Esophagus squamous epithelium (tissue), 5 donors: ENCODE measurements at regions not wholly inside any gene's neighbourhood (a gene's known extent, or its start where the extent isn't known, plus 50 kb on each side); places are given as distances from the start of the nearest gene placed in this dataset.

Source experiments
- DNase-seq: peaks from one replicate; lab custom pipeline; 2025; lab: John Stamatoyannopoulos, UW
- H3K27ac ChIP-seq, 4 donors: fragments of 200-600 bp; sonication (generic); one replicate each; pipeline ENCODE4 v1.5.1; 2016 to 2019; ENCODE audit warnings: mild to moderate bottlenecking in 1 of 4
- H3K27me3 ChIP-seq, 4 donors: fragments of 200-600 bp; sonication (generic); 1 replicate in 3 of 4; 2 replicates in 1 of 4; pipeline versions ENCODE4 v1.5.1 to v1.6.0; 2017 to 2021; ENCODE audit warnings: antibody characterized with exemption in 1 of 4
- H3K36me3 ChIP-seq, 3 donors: fragments of 200-600 bp; sonication (generic); one replicate each; pipeline ENCODE4 v1.5.1; 2016 to 2019
- H3K4me1 ChIP-seq, 3 donors: fragments of 200-600 bp; sonication (generic); one replicate each; pipeline ENCODE4 v1.5.1; 2017 to 2019
- H3K4me3 ChIP-seq, 4 donors: fragments of 200-600 bp; sonication (generic); 1 replicate in 3 of 4; 2 replicates in 1 of 4; pipeline ENCODE4 v1.5.1; 2016 to 2019; ENCODE audit warnings: mild to moderate bottlenecking in 2 of 4, moderate library complexity in 1 of 4
- H3K9me3 ChIP-seq, 3 donors: fragments of 200-600 bp; sonication (generic); one replicate each; pipeline ENCODE4 v1.5.1; 2016 to 2019
- POLR2A ChIP-seq, 4 donors: fragments of 450-650 bp; IDR thresholded peaks; one replicate each; pipeline ENCODE4 v1.6.1; 2017; ENCODE audit warnings: antibody characterized with exemption in 4 of 4, mild to moderate bottlenecking in 4 of 4, moderate library complexity in 3 of 4
- WGBS, 2 donors: methylation state at CpG; one replicate each; pipeline ENCODE4 v1.1.5; 2018; 5-methylcytosine and 5-hydroxymethylcytosine counted together
- intact Hi-C: fragments of 100-400 bp; cut with DNase I; formaldehyde crosslinking; loops from one replicate; pipeline ENCODE4 v1.15.0; 2022
- TF ChIP-seq, protein P1 (sequence below), 6 experiments: fragments of 450-650 bp in 4 of 6; fragments of 200-600 bp in 2 of 6; sonication (generic) in 2 of 6; IDR thresholded peaks; one replicate each; pipeline ENCODE4 v1.5.1; 2016 to 2019; ENCODE audit warnings: antibody characterized with exemption in 6 of 6, mild to moderate bottlenecking in 4 of 6, moderate library complexity in 4 of 6
- donor health status: DM: yes; HTN: yes; CAD: no.

DNA sequence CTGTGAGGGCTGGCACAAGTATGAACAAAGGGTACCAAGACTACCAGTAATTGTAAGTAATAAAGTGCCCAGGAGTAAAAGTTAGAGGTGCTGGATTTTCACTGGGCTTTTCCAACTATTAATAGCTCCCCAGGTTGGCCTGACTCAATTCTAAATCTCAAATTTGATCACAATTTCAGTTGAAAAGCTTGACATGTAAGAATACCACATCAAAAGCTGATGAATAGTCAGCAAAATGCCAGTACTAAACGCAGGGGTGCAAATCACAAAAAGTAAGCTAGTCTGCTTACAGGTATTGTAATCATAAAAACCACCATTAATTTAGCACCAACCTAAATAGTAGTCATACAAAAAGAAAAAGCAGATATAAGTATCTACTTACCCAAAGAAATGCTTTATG lies 917.5 kb downstream of the NLGN4Y start:
- H3K36me3 ChIP-seq = no peaks in the 10 kb centered on the region
- H3K27ac ChIP-seq = no peak overlapping the region
- 58% methylated on average over 1 of the region's 1 CpG; no CpG with 5 or more reads in 1 of the 2 donors for WGBS, 2 donors
- no peak overlapping the region for H3K4me3 ChIP-seq
- TF ChIP-seq, protein P1, sequence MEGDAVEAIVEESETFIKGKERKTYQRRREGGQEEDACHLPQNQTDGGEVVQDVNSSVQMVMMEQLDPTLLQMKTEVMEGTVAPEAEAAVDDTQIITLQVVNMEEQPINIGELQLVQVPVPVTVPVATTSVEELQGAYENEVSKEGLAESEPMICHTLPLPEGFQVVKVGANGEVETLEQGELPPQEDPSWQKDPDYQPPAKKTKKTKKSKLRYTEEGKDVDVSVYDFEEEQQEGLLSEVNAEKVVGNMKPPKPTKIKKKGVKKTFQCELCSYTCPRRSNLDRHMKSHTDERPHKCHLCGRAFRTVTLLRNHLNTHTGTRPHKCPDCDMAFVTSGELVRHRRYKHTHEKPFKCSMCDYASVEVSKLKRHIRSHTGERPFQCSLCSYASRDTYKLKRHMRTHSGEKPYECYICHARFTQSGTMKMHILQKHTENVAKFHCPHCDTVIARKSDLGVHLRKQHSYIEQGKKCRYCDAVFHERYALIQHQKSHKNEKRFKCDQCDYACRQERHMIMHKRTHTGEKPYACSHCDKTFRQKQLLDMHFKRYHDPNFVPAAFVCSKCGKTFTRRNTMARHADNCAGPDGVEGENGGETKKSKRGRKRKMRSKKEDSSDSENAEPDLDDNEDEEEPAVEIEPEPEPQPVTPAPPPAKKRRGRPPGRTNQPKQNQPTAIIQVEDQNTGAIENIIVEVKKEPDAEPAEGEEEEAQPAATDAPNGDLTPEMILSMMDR (IDR thresholded peaks at IDR 0.05) = no peak
- TF ChIP-seq POLR2A (IDR thresholded peaks at IDR 0.05) = no peak
- H3K4me1 ChIP-seq = no peaks in the 10 kb centered on the region
- intact Hi-C loops = no loop called here
- DNase-seq = no peak
- peaks cover 0 to 2% (median 0%) of the 10 kb centered on the region in 3 donors for H3K9me3 ChIP-seq
- no peaks in the 10 kb centered on the region for H3K27me3 ChIP-seq

DNA sequence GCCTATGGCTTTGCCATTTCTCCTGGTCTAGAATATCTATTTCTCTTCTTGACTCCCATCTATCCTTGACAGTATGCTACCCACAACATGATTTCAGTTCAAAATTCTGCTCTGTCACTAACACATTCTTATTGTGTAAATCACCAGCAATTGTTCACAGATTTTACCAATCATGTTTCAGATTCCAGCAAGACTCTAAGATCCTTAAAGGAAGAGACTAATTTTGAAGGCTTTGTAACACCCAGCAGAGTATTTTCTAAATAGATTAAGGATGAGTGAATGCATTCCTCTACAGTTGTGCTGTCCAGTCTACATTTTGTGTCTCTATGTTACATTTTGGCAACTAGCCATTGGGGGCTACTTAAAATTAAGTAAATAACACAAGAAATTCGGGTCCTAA lies 921.5 kb downstream of the NLGN4Y start:
- H3K4me1 ChIP-seq = no peaks in the 10 kb centered on the region
- intact Hi-C loops = no loop called here
- no peak for DNase-seq
- no peaks in the 10 kb centered on the region for H3K36me3 ChIP-seq
- no peak for TF ChIP-seq POLR2A (IDR thresholded peaks at IDR 0.05)
- TF ChIP-seq, protein P1 (IDR thresholded peaks at IDR 0.05) = no peak
- H3K9me3 ChIP-seq = no peaks in the 10 kb centered on the region
- 20% methylated on average over 1 of the region's 1 CpG; no CpG with 5 or more reads in 1 of the 2 donors for WGBS, 2 donors
- no peak overlapping the region for H3K27ac ChIP-seq
- H3K27me3 ChIP-seq = no peaks in the 10 kb centered on the region
- H3K4me3 ChIP-seq = no peak overlapping the region

DNA sequence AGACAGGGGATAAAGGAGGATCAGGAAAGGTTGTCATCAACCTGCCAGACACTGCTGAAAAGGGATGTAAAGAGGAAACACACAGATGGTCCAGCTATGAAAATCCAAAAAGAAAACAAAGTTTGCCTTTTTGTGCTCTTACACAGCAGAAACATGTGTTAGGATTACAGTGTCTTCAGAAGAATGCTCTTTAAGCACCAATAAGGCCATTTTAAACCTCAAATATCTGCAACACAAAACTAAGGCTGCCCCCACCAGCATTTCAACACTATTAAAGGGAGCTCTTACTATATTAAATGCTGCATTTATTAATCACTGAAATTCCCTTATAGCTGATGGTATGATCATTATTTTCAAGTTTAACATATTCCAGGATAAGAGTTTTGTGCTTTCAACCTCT lies 922.5 kb downstream of the NLGN4Y start:
- Histone ChIP-seq H3K4me1 (no peaks in the 10 kb centered on the region), H3K27ac (no peak overlapping the region), H3K4me3 (no peak overlapping the region), H3K27me3 (no peaks in the 10 kb centered on the region), H3K36me3 (no peaks in the 10 kb centered on the region), H3K9me3 (no peaks in the 10 kb centered on the region)
- DNase-seq = no peak
- TF ChIP-seq POLR2A (IDR thresholded peaks at IDR 0.05) = no peak
- TF ChIP-seq, protein P1 (IDR thresholded peaks at IDR 0.05) = no peak
- intact Hi-C loops = no loop called here

GRCh38 chrY:15447959-15448358 lies 923.6 kb downstream of the NLGN4Y start:
- H3K27ac ChIP-seq = no peak overlapping the region
- TF ChIP-seq, protein P1 (IDR thresholded peaks at IDR 0.05) = no peak
- TF ChIP-seq POLR2A (IDR thresholded peaks at IDR 0.05) = no peak
- WGBS, 2 donors = 87% methylated on average over 4 of the region's 4 CpGs; no CpG with 5 or more reads in 1 of the 2 donors

DNA sequence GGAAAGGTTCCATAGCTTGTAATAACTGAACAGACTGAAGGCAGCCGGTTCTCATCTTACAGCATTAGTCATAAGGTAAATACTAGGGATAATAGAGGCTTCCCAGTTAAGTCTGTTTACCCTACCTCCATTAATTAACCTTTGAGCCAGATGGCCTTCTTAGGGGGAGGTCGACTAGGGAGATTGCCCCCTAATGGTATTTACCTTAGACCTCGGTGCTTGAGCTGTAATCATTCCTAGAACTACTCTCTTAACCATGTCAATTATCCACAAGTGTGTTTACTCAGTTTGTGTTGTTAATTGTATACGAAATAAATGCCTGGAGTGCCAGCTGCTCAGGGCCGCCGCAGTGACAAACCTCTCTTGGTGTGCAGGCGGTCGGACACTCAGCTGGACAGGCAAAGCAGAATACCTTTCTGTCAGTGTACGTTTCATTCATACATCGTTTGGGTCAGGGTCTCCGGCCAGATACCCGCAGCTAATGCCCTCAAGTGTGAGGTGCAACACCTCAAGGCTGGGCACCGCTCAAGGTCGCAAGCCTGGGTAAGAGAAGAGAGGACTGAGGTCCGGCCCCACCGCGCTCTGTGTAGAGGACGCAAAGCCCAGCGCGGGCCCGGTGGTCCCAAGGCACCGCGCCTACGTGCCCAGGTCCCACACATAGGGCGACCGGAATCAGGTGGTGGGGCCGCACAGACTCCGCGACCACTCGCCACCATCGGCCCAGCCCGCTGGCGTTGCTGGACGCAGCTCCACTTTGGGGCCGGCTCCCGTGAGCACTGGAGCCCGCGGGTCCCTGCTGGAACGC lies 931.0 kb downstream of the NLGN4Y start:
- Histone ChIP-seq H3K4me1 (no peaks in the 10 kb centered on the region), H3K27ac (peak overlapping the region in 2 of 4 donors; percentile 49 to 61), H3K27me3 (no peaks in the 10 kb centered on the region), H3K9me3 (no peaks in the 10 kb centered on the region), H3K36me3 (no peaks in the 10 kb centered on the region), H3K4me3 (peak overlapping the region in 2 of 4 donors; percentile 24 to 45)
- TF ChIP-seq, protein P1 (IDR thresholded peaks at IDR 0.05) = no peak
- TF ChIP-seq POLR2A (IDR thresholded peaks at IDR 0.05) = no peak
- no peak for DNase-seq
- 51% methylated on average over 3 of the region's 39 CpGs; no CpG with 5 or more reads in 1 of the 2 donors for WGBS, 2 donors
- intact Hi-C loops = no loop called here

More at GRCh38 chrY:15447959-15448358, 923.6 kb downstream of the NLGN4Y start:
- Histone ChIP-seq H3K27me3 (no peaks in the 10 kb centered on the region), H3K4me3 (no peak overlapping the region), H3K9me3 (no peaks in the 10 kb centered on the region), H3K4me1 (no peaks in the 10 kb centered on the region), H3K36me3 (no peaks in the 10 kb centered on the region)
- intact Hi-C loops = no loop called here
- DNase-seq = no peak
